ENCODE measurements at regions not wholly inside any gene's neighbourhood (a gene's known extent, or its start where the extent isn't known, plus 50 kb on each side); places are given as distances from the start of the nearest gene placed in this dataset.

- H3K9ac ChIP-seq (ENCODE audit: low read length): no peak overlapping the region
- no peak for DNase-seq
- no peak for TF ChIP-seq CTCF (IDR thresholded peaks at IDR 0.05; ENCODE audit: low read length)
- TF ChIP-seq EZH2phosphoT487 (IDR thresholded peaks at IDR 0.05; ENCODE audit: low read length): no peak
- no peak for TF ChIP-seq EZH2 (optimal IDR thresholded peaks at IDR 0.05; ENCODE audit: low read depth, low read length)
- no peak overlapping the region for H3K4me3 ChIP-seq (ENCODE audit: low read length)
- no peak overlapping the region for H3K27ac ChIP-seq (ENCODE audit: low read length)
- H2AFZ ChIP-seq (ENCODE audit: low read length): no peak overlapping the region
- no peaks in the 10 kb centered on the region for H3K9me3 ChIP-seq (replicated peaks; ENCODE audit: insufficient read depth, low read length)
- H3K27me3 ChIP-seq (replicated peaks; ENCODE audit: insufficient read depth, low read length): no peaks in the 10 kb centered on the region
- H3K79me2 ChIP-seq (ENCODE audit: low read length): no peaks in the 10 kb centered on the region
- H3K9me2 ChIP-seq (replicated peaks; ENCODE audit: insufficient read depth, low read length): no peaks in the 10 kb centered on the region
- H4K20me1 ChIP-seq (ENCODE audit: insufficient read depth, low read length): no peaks in the 10 kb centered on the region
- no peaks in the 10 kb centered on the region; the same call in 1 of the 2 replicates for H3K4me1 ChIP-seq (ENCODE audit: low read length)
- H3F3A ChIP-seq (ENCODE audit: insufficient read depth, low read length): no peaks in the 10 kb centered on the region
- no peaks in the 10 kb centered on the region for H3K36me3 ChIP-seq (replicated peaks; ENCODE audit: insufficient read depth, low read length)
- no peak overlapping the region for H3K4me2 ChIP-seq (ENCODE audit: low read depth, low read length)
Measured at GRCh38 chr3:76652524-76652923, 387.4 kb upstream of the ROBO2 start.

GRCh38 chr3:76653640-76654251 lies 386.2 kb upstream of the ROBO2 start:
- H3K27me3 ChIP-seq (replicated peaks; ENCODE audit: insufficient read depth, low read length): no peaks in the 10 kb centered on the region
- no peak for TF ChIP-seq EZH2phosphoT487 (IDR thresholded peaks at IDR 0.05; ENCODE audit: low read length)
- TF ChIP-seq CTCF (IDR thresholded peaks at IDR 0.05; ENCODE audit: low read length): no peak
- TF ChIP-seq EZH2 (optimal IDR thresholded peaks at IDR 0.05; ENCODE audit: low read depth, low read length): no peak
- H4K20me1 ChIP-seq (ENCODE audit: insufficient read depth, low read length): no peaks in the 10 kb centered on the region
- no peaks in the 10 kb centered on the region for H3K9me2 ChIP-seq (replicated peaks; ENCODE audit: insufficient read depth, low read length)
- no peak overlapping the region for H2AFZ ChIP-seq (ENCODE audit: low read length)
- H3K36me3 ChIP-seq (replicated peaks; ENCODE audit: insufficient read depth, low read length): no peaks in the 10 kb centered on the region
- H3K79me2 ChIP-seq (ENCODE audit: low read length): no peaks in the 10 kb centered on the region
- no peak overlapping the region for H3K9ac ChIP-seq (ENCODE audit: low read length)
- no peak overlapping the region for H3K4me2 ChIP-seq (ENCODE audit: low read depth, low read length)
- DNase-seq: no peak
- H3K9me3 ChIP-seq (replicated peaks; ENCODE audit: insufficient read depth, low read length): no peaks in the 10 kb centered on the region
- no peak overlapping the region for H3K4me3 ChIP-seq (ENCODE audit: low read length)
- no peak overlapping the region for H3K27ac ChIP-seq (ENCODE audit: low read length)
- no peaks in the 10 kb centered on the region for H3F3A ChIP-seq (ENCODE audit: insufficient read depth, low read length)
- H3K4me1 ChIP-seq (ENCODE audit: low read length): no peaks in the 10 kb centered on the region; the same call in 1 of the 2 replicates

GRCh38 chr3:76656531-76657070 lies 383.3 kb upstream of the ROBO2 start:
- H3F3A ChIP-seq (ENCODE audit: insufficient read depth, low read length): no peaks in the 10 kb centered on the region
- no peaks in the 10 kb centered on the region for H3K9me3 ChIP-seq (replicated peaks; ENCODE audit: insufficient read depth, low read length)
- no peaks in the 10 kb centered on the region for H3K36me3 ChIP-seq (replicated peaks; ENCODE audit: insufficient read depth, low read length)
- H3K27ac ChIP-seq (ENCODE audit: low read length): no peak overlapping the region
- H3K4me1 ChIP-seq (ENCODE audit: low read length): no peaks in the 10 kb centered on the region; the same call in 1 of the 2 replicates
- H3K79me2 ChIP-seq (ENCODE audit: low read length): no peaks in the 10 kb centered on the region
- H3K4me3 ChIP-seq (ENCODE audit: low read length): no peak overlapping the region
- H4K20me1 ChIP-seq (ENCODE audit: insufficient read depth, low read length): no peaks in the 10 kb centered on the region
- no peaks in the 10 kb centered on the region for H3K9me2 ChIP-seq (replicated peaks; ENCODE audit: insufficient read depth, low read length)
- H2AFZ ChIP-seq (ENCODE audit: low read length): peak overlapping the region; percentile 42
- H3K27me3 ChIP-seq (replicated peaks; ENCODE audit: insufficient read depth, low read length): no peaks in the 10 kb centered on the region
- H3K9ac ChIP-seq (ENCODE audit: low read length): no peak overlapping the region
- no peak for DNase-seq
- TF ChIP-seq CTCF (IDR thresholded peaks at IDR 0.05; ENCODE audit: low read length): no peak
- no peak for TF ChIP-seq EZH2 (optimal IDR thresholded peaks at IDR 0.05; ENCODE audit: low read depth, low read length)
- TF ChIP-seq EZH2phosphoT487 (IDR thresholded peaks at IDR 0.05; ENCODE audit: low read length): no peak
- no peak overlapping the region for H3K4me2 ChIP-seq (ENCODE audit: low read depth, low read length)
